Vagina (tissue), 2 donors: ENCODE measurements at regions not wholly inside any gene's neighbourhood (a gene's known extent, or its start where the extent isn't known, plus 50 kb on each side); places are given as distances from the start of the nearest gene placed in this dataset.

Experiments used
- DNase-seq, 2 donors: peaks; one replicate each; pipeline ENCODE4 v3.0.0-alpha.2; 2017; ENCODE audit errors: extremely low spot score in 2 of 2
- H3K27ac ChIP-seq: fragments of 200-600 bp; sonication (generic); one replicate; pipeline ENCODE4 v1.5.1; 2019
- H3K27me3 ChIP-seq: fragments of 200-600 bp; sonication (generic); one replicate; pipeline ENCODE4 v1.5.1; 2019
- H3K36me3 ChIP-seq, 2 donors: fragments of 200-600 bp; sonication (generic); one replicate each; pipeline ENCODE4 v1.5.1; 2017 to 2019
- H3K4me1 ChIP-seq: fragments of 200-600 bp; sonication (generic); one replicate; pipeline ENCODE4 v1.5.1; 2019
- H3K4me3 ChIP-seq, 2 donors: fragments of 200-600 bp; sonication (generic); 1 replicate in 1 of 2; 2 replicates in 1 of 2; pipeline ENCODE4 v1.5.1; 2016 to 2019
- H3K9me3 ChIP-seq: fragments of 200-600 bp; sonication (generic); one replicate; pipeline ENCODE4 v1.5.1; 2019
- CTCF ChIP-seq, 3 experiments: fragments of 450-650 bp in 2 of 3; fragments of 200-600 bp in 1 of 3; sonication (generic) in 1 of 3; IDR thresholded peaks; one replicate each; pipeline ENCODE4 v1.5.1; 2017 to 2019; ENCODE audit warnings: antibody characterized with exemption in 3 of 3, mild to moderate bottlenecking in 2 of 3, moderate library complexity in 2 of 3
- POLR2A ChIP-seq, 2 donors: fragments of 450-650 bp; IDR thresholded peaks; one replicate each; pipeline ENCODE4 v1.6.1; 2017; ENCODE audit warnings: antibody characterized with exemption in 2 of 2, mild to moderate bottlenecking in 2 of 2, moderate library complexity in 2 of 2
- POLR2AphosphoS5 ChIP-seq, 2 donors: sonication (generic); formaldehyde crosslinking; IDR thresholded peaks; one replicate each; pipeline ENCODE4 v1.9.0; 2017; ENCODE audit warnings: antibody characterized with exemption in 2 of 2, mild to moderate bottlenecking in 2 of 2, low read depth in 1 of 2; ENCODE audit not compliant: insufficient read depth in 1 of 2
- intact Hi-C: fragments of 100-400 bp; cut with DNase I; formaldehyde crosslinking; loops from one replicate; pipeline ENCODE4 v1.15.1; 2023

- no peaks in the 10 kb centered on the region for H3K4me1 ChIP-seq
- TF ChIP-seq POLR2A (IDR thresholded peaks at IDR 0.05) (no peak), POLR2AphosphoS5 (IDR thresholded peaks at IDR 0.05; ENCODE audit: insufficient read depth in 1 of 2, low read depth in 1 of 2) (no peak), CTCF (IDR thresholded peaks at IDR 0.05) (no peak)
- H3K27me3 ChIP-seq = no peaks in the 10 kb centered on the region
- no peak overlapping the region for H3K4me3 ChIP-seq
- intact Hi-C loops = no loop called here
- no peaks in the 10 kb centered on the region for H3K36me3 ChIP-seq
- H3K27ac ChIP-seq = no peak overlapping the region
- no peak for DNase-seq
- H3K9me3 ChIP-seq = no peaks in the 10 kb centered on the region
Observed at GRCh38 chr4:23516716-23517115, 373.1 kb downstream of the PPARGC1A start.

GRCh38 chr4:23504083-23504482 is 385.8 kb downstream of the PPARGC1A start:
- DNase-seq = no peak
- Histone ChIP-seq H3K4me3 (no peak overlapping the region), H3K4me1 (no peaks in the 10 kb centered on the region), H3K27ac (no peak overlapping the region), H3K9me3 (no peaks in the 10 kb centered on the region), H3K36me3 (no peaks in the 10 kb centered on the region), H3K27me3 (no peaks in the 10 kb centered on the region)
- intact Hi-C loops = no loop called here
- no peak for TF ChIP-seq POLR2A (IDR thresholded peaks at IDR 0.05)
- TF ChIP-seq CTCF (IDR thresholded peaks at IDR 0.05) = no peak
- no peak for TF ChIP-seq POLR2AphosphoS5 (IDR thresholded peaks at IDR 0.05; ENCODE audit: insufficient read depth in 1 of 2, low read depth in 1 of 2)

- intact Hi-C loops = no loop called here
- Histone ChIP-seq H3K4me3 (no peak overlapping the region), H3K4me1 (no peaks in the 10 kb centered on the region), H3K27me3 (no peaks in the 10 kb centered on the region), H3K27ac (no peak overlapping the region), H3K9me3 (no peaks in the 10 kb centered on the region), H3K36me3 (no peaks in the 10 kb centered on the region)
- TF ChIP-seq POLR2AphosphoS5 (IDR thresholded peaks at IDR 0.05; ENCODE audit: insufficient read depth in 1 of 2, low read depth in 1 of 2) (no peak), POLR2A (IDR thresholded peaks at IDR 0.05) (no peak), CTCF (IDR thresholded peaks at IDR 0.05) (no peak)
- DNase-seq = no peak
Observed at GRCh38 chr4:23500894-23501449, 388.9 kb downstream of the PPARGC1A start.

- DNase-seq = no peak
- H3K27me3 ChIP-seq = no peaks in the 10 kb centered on the region
- no peak overlapping the region for H3K27ac ChIP-seq
- H3K4me3 ChIP-seq = no peak overlapping the region
- TF ChIP-seq CTCF (IDR thresholded peaks at IDR 0.05) = no peak
- no peak for TF ChIP-seq POLR2A (IDR thresholded peaks at IDR 0.05)
- no peak for TF ChIP-seq POLR2AphosphoS5 (IDR thresholded peaks at IDR 0.05; ENCODE audit: insufficient read depth in 1 of 2, low read depth in 1 of 2)
- H3K36me3 ChIP-seq = no peaks in the 10 kb centered on the region
- intact Hi-C loops = no loop called here
- no peaks in the 10 kb centered on the region for H3K4me1 ChIP-seq
- no peaks in the 10 kb centered on the region for H3K9me3 ChIP-seq
Observed at GRCh38 chr4:23485801-23486200, 404.0 kb downstream of the PPARGC1A start.

GRCh38 chr4:23484689-23485088 is 405.2 kb downstream of the PPARGC1A start:
- intact Hi-C loops = no loop called here
- Histone ChIP-seq H3K36me3 (no peaks in the 10 kb centered on the region), H3K27me3 (no peaks in the 10 kb centered on the region), H3K9me3 (no peaks in the 10 kb centered on the region), H3K27ac (no peak overlapping the region), H3K4me3 (no peak overlapping the region), H3K4me1 (no peaks in the 10 kb centered on the region)
- DNase-seq = no peak
- TF ChIP-seq POLR2A (IDR thresholded peaks at IDR 0.05) = no peak
- no peak for TF ChIP-seq POLR2AphosphoS5 (IDR thresholded peaks at IDR 0.05; ENCODE audit: insufficient read depth in 1 of 2, low read depth in 1 of 2)
- TF ChIP-seq CTCF (IDR thresholded peaks at IDR 0.05) = no peak
